ENCODE measurements at regions not wholly inside any gene's neighbourhood (a gene's known extent, or its start where the extent isn't known, plus 50 kb on each side); places are given as distances from the start of the nearest gene placed in this dataset.

DNA sequence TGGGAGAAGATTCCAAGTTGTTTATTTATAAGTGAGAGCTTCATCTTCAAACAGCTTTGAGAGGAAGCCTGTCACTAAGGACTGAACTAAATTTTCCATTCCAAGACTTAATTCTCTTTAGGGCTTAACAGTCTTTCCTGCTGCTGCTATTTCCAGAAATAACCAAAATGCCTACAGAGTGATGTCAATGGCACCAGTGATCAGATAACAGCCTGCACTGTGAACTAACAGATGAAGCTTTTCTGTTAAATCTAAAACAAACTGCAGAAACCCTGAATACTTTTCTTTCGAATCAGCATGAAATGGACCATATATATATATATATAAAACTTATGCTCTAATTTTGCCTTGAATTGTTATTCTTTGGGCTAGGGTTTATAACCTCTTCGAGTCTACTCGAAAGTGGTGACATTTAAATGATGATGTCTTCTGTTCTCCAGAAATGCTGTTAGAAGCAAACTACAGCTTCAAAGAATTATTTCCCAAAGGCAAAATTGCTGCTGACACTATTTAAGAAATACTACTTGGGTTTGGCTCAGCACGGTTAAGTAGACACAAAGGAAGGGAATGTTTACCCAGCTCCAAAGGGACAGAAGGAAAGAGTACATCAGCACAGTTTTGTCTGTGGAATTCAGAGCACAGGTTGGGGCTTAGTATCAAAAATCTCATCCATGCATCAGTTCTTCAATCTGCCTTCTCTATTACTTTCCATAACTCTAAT, 238.5 kb upstream of the LRRN1 start:
- ATAC-seq (ENCODE audit: insufficient read depth, low read depth) = no peak
- no peak overlapping the region for H2AFZ ChIP-seq (ENCODE audit: low read depth, low read length)
- no peaks in the 10 kb centered on the region for H3K4me1 ChIP-seq (ENCODE audit: insufficient read depth, low read length)
- no peaks in the 10 kb centered on the region for H3K79me2 ChIP-seq (ENCODE audit: insufficient read depth, low read length)
- H3K9me3 ChIP-seq (ENCODE audit: insufficient read depth, low read length, severe bottlenecking) = no peaks in the 10 kb centered on the region
- DNase-seq = no peak
- H3K4me3 ChIP-seq (ENCODE audit: low read depth in 1 of 2, low read length in 2 of 2) = no peak overlapping the region
- no peaks in the 10 kb centered on the region for H3K27me3 ChIP-seq (ENCODE audit: insufficient read depth, low read length, poor library complexity)
- no peaks in the 10 kb centered on the region for H4K20me1 ChIP-seq (ENCODE audit: insufficient read depth, low read length)
- H3K9ac ChIP-seq (ENCODE audit: low read depth, low read length) = no peak overlapping the region
- TF ChIP-seq, protein P1, sequence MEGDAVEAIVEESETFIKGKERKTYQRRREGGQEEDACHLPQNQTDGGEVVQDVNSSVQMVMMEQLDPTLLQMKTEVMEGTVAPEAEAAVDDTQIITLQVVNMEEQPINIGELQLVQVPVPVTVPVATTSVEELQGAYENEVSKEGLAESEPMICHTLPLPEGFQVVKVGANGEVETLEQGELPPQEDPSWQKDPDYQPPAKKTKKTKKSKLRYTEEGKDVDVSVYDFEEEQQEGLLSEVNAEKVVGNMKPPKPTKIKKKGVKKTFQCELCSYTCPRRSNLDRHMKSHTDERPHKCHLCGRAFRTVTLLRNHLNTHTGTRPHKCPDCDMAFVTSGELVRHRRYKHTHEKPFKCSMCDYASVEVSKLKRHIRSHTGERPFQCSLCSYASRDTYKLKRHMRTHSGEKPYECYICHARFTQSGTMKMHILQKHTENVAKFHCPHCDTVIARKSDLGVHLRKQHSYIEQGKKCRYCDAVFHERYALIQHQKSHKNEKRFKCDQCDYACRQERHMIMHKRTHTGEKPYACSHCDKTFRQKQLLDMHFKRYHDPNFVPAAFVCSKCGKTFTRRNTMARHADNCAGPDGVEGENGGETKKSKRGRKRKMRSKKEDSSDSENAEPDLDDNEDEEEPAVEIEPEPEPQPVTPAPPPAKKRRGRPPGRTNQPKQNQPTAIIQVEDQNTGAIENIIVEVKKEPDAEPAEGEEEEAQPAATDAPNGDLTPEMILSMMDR (IDR thresholded peaks at IDR 0.05; ENCODE audit: borderline replicate concordance, extremely low read depth, low read length, poor library complexity, severe bottlenecking) = no peak
- TF ChIP-seq EZH2 (IDR thresholded peaks at IDR 0.05; ENCODE audit: borderline replicate concordance, low read depth, low read length, severe bottlenecking) = no peak
- no peaks in the 10 kb centered on the region for H3K36me3 ChIP-seq (ENCODE audit: insufficient read depth, low read length)
- H3K27ac ChIP-seq (ENCODE audit: low read length) = no peak overlapping the region
- H3K4me2 ChIP-seq (ENCODE audit: insufficient read depth, low read length) = no peak overlapping the region

DNA sequence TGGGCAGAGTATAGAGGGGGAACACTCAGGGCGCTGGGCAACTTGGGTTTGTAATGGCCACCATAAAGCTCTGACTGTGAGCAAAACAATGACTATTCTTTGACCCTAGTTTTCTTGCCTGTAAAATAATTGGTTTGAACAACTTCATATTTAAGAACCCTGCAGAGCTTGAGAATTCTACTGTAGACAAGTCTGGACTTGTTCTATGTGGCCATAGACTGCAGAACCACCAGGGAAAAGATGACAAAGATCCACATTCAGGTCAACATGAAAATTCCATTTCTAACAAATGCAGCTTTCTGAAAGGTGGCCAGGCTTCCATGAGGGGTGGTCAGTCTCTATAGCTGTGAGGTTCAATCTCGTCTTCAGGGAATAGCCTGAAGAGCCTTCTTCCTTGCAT, 239.4 kb upstream of the LRRN1 start:
- DNase-seq = no peak
- H3K4me1 ChIP-seq (ENCODE audit: insufficient read depth, low read length) = no peaks in the 10 kb centered on the region
- no peak for ATAC-seq (ENCODE audit: insufficient read depth, low read depth)
- H4K20me1 ChIP-seq (ENCODE audit: insufficient read depth, low read length) = no peaks in the 10 kb centered on the region
- TF ChIP-seq EZH2 (IDR thresholded peaks at IDR 0.05; ENCODE audit: borderline replicate concordance, low read depth, low read length, severe bottlenecking) = no peak
- TF ChIP-seq, protein P1 (IDR thresholded peaks at IDR 0.05; ENCODE audit: borderline replicate concordance, extremely low read depth, low read length, poor library complexity, severe bottlenecking) = no peak
- H3K4me3 ChIP-seq (ENCODE audit: low read depth in 1 of 2, low read length in 2 of 2) = no peak overlapping the region
- no peak overlapping the region for H3K4me2 ChIP-seq (ENCODE audit: insufficient read depth, low read length)
- H3K9ac ChIP-seq (ENCODE audit: low read depth, low read length) = no peak overlapping the region
- no peak overlapping the region for H3K27ac ChIP-seq (ENCODE audit: low read length)
- no peaks in the 10 kb centered on the region for H3K9me3 ChIP-seq (ENCODE audit: insufficient read depth, low read length, severe bottlenecking)
- H3K27me3 ChIP-seq (ENCODE audit: insufficient read depth, low read length, poor library complexity) = no peaks in the 10 kb centered on the region
- no peaks in the 10 kb centered on the region for H3K79me2 ChIP-seq (ENCODE audit: insufficient read depth, low read length)
- no peaks in the 10 kb centered on the region for H3K36me3 ChIP-seq (ENCODE audit: insufficient read depth, low read length)
- no peak overlapping the region for H2AFZ ChIP-seq (ENCODE audit: low read depth, low read length)

DNA sequence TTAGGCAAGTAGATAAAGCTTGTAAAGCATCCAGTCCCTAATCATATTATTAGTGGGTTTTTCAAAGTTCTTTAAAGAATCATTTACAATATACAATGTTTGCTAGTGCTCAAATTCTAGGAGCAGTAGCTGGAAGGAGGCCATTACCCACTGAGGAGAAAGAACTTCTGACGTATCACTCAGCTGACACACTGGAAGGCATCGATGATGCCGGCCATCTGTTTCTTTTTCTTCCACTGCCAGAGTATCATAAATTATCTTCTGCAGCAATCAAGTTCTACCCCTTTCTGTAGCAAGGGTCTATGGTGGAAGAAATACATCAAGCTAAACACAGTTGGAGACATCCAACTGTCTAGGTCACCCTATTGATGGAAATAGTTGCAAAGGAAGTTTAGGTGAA, 243.2 kb upstream of the LRRN1 start:
- no peak overlapping the region for H3K4me2 ChIP-seq (ENCODE audit: insufficient read depth, low read length)
- H3K79me2 ChIP-seq (ENCODE audit: insufficient read depth, low read length) = no peaks in the 10 kb centered on the region
- H4K20me1 ChIP-seq (ENCODE audit: insufficient read depth, low read length) = no peaks in the 10 kb centered on the region
- H3K4me1 ChIP-seq (ENCODE audit: insufficient read depth, low read length) = no peaks in the 10 kb centered on the region
- TF ChIP-seq, protein P1 (IDR thresholded peaks at IDR 0.05; ENCODE audit: borderline replicate concordance, extremely low read depth, low read length, poor library complexity, severe bottlenecking) = no peak
- no peak for TF ChIP-seq EZH2 (IDR thresholded peaks at IDR 0.05; ENCODE audit: borderline replicate concordance, low read depth, low read length, severe bottlenecking)
- no peak overlapping the region for H3K9ac ChIP-seq (ENCODE audit: low read depth, low read length)
- ATAC-seq (ENCODE audit: insufficient read depth, low read depth) (no peak), DNase-seq (no peak)
- H2AFZ ChIP-seq (ENCODE audit: low read depth, low read length) = no peak overlapping the region
- H3K4me3 ChIP-seq (ENCODE audit: low read depth in 1 of 2, low read length in 2 of 2) = no peak overlapping the region
- no peaks in the 10 kb centered on the region for H3K27me3 ChIP-seq (ENCODE audit: insufficient read depth, low read length, poor library complexity)
- H3K27ac ChIP-seq (ENCODE audit: low read length) = no peak overlapping the region
- no peaks in the 10 kb centered on the region for H3K9me3 ChIP-seq (ENCODE audit: insufficient read depth, low read length, severe bottlenecking)
- no peaks in the 10 kb centered on the region for H3K36me3 ChIP-seq (ENCODE audit: insufficient read depth, low read length)
